ENCODE measurements at regions not wholly inside any gene's neighbourhood (a gene's known extent, or its start where the extent isn't known, plus 50 kb on each side); places are given as distances from the start of the nearest gene placed in this dataset.
A peak's percentile ranks its signal among the peaks of the same experiment; 100 is the strongest.
"Not testable (repeated sequence)": the region's sequence is repeated elsewhere in the genome, so short reads cannot be mapped to it uniquely, and the experiment has no call there.

GRCh38 chr2:131425231-131425941, 50.5 kb upstream of the TUBA3D start:
- DNase-seq (ENCODE audit: low spot score) (no peak), ATAC-seq (no peak)

GRCh38 chr2:131424605-131425114, 51.3 kb upstream of the TUBA3D start:
- ATAC-seq; DNase-seq (ENCODE audit: low spot score): not testable (repeated sequence)

- ATAC-seq; DNase-seq (ENCODE audit: low spot score): not testable (repeated sequence)
These were observed 55.2 kb upstream of the TUBA3D start for GRCh38 chr2:131420751-131421150.

GRCh38 chr2:131419441-131419840, 55.5 kb upstream of the RAB6D start:
- DNase-seq (ENCODE audit: low spot score) = no peak
- ATAC-seq = no peak

- ATAC-seq (no peak), DNase-seq (ENCODE audit: low spot score) (no peak)
These were observed 54.7 kb upstream of the RAB6D start for GRCh38 chr2:131418625-131419024.

- no peak for DNase-seq (ENCODE audit: low spot score)
- ATAC-seq = no peak
These were observed 53.9 kb upstream of the RAB6D start for GRCh38 chr2:131417886-131418285.

- DNase-seq (ENCODE audit: low spot score) (no peak), ATAC-seq (peak; percentile 29)
These were observed 49.8 kb upstream of the RAB6D start for GRCh38 chr2:131413785-131414184.

All from left lobe of liver (tissue), 2 donors.